ENCODE measurements at regions not wholly inside any gene's neighbourhood (a gene's known extent, or its start where the extent isn't known, plus 50 kb on each side); places are given as distances from the start of the nearest gene placed in this dataset.

DNA sequence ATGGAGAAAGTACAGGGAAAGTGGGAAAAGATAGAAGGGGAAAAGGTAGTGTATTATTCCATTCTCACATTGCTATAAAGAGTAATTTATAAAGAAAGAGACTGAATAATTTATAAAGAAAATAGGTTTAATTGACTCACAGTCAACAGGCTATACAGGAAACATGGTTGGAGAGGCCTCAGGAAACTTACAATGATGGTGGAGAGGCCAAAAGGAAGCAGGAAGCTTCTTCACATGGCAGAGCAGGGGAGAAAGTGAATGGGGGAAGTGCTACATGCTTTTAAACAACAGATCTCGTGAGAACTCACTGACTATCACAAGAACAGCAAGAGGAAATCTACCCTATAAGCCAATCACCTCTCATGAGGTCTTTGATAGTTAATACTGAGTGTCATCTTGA, 725.0 kb upstream of the FLRT2 start:
- no peak overlapping the region for H3K27ac ChIP-seq
- TF ChIP-seq ZFX (IDR thresholded peaks at IDR 0.05; ENCODE audit: borderline replicate concordance): no peak
- TF ChIP-seq, protein P1, sequence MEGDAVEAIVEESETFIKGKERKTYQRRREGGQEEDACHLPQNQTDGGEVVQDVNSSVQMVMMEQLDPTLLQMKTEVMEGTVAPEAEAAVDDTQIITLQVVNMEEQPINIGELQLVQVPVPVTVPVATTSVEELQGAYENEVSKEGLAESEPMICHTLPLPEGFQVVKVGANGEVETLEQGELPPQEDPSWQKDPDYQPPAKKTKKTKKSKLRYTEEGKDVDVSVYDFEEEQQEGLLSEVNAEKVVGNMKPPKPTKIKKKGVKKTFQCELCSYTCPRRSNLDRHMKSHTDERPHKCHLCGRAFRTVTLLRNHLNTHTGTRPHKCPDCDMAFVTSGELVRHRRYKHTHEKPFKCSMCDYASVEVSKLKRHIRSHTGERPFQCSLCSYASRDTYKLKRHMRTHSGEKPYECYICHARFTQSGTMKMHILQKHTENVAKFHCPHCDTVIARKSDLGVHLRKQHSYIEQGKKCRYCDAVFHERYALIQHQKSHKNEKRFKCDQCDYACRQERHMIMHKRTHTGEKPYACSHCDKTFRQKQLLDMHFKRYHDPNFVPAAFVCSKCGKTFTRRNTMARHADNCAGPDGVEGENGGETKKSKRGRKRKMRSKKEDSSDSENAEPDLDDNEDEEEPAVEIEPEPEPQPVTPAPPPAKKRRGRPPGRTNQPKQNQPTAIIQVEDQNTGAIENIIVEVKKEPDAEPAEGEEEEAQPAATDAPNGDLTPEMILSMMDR (IDR thresholded peaks at IDR 0.05): no peak

DNA sequence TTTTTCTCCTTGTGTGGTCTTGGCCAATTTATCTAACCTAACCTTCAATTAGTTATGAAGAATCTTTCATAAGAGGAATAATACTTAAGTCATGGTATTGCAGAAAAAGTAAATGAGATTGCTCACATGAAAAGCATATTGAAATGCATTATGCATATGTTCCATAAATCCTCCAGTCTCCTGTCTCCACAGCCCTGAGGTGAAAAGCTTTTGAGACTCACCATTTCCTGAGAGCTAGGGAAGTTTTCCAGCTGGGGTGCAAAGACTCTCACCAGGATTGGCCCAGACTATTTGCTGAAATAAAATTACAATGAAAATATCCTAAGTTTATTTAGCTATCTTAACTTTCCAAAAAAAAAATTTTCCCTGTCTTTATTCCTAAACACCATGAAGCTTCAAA, 723.8 kb upstream of the FLRT2 start:
- H3K27ac ChIP-seq: no peak overlapping the region
- no peak for TF ChIP-seq ZFX (IDR thresholded peaks at IDR 0.05; ENCODE audit: borderline replicate concordance)
- TF ChIP-seq, protein P1 (IDR thresholded peaks at IDR 0.05): no peak

DNA sequence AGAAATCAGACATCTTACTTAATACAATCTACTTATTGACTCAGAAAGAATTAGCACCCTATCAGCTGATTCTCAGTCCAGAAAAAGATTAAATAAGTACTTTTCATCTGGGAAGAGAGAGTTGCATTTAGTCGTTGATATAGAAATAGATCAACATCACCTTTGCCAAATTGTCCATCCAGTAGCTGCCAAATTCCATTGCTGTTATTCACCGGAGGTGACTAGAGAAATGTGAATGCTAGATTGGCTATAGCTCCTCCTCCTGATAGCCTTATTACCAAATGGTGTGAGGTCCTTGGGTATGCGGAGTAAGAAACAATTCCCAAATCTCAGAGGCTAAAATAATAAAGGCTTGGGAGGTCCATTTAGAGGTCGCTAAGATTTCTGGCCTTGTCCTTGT, 723.3 kb upstream of the FLRT2 start:
- TF ChIP-seq ZFX (IDR thresholded peaks at IDR 0.05; ENCODE audit: borderline replicate concordance): no peak
- TF ChIP-seq, protein P1 (IDR thresholded peaks at IDR 0.05): no peak
- no peak overlapping the region for H3K27ac ChIP-seq

DNA sequence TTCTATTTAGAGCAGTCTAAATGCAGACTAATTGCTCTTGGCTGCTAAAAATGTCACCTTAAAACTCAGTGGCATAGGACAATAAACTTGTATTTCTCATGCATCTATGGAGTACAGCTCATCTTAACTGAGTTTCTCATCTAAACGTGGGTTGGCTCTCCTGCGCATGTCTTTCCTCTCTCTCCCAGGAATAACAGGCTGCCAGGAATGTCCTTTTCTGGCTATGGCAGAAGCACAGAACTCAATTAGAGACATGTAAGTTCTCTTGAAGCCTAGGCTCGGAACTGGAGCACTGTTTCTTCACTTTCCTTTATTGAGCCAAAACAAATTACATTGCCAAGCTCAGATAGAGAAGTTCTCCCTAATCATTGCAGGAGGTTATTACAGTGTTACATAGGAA, 722.3 kb upstream of the FLRT2 start:
- no peak overlapping the region for H3K27ac ChIP-seq
- TF ChIP-seq, protein P1 (IDR thresholded peaks at IDR 0.05): no peak
- no peak for TF ChIP-seq ZFX (IDR thresholded peaks at IDR 0.05; ENCODE audit: borderline replicate concordance)

DNA sequence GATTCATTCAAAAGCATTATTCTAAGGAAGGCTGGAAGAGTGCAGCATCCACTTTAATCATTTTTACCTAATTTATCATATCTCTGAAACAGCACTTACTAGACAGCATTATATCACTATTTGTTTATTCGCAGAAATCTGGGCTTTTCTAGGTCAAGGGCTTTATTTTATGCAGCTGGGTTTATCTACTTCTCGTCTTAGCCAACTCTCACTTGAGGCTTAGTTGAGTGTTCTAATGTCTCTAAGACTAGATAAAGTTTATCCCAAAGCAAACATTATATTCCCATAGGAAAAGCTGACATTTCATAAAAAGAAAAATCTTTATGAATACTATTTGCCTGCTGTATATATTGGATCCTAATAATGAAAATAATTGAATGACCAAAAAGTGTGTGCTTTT, 720.8 kb upstream of the FLRT2 start:
- TF ChIP-seq, protein P1 (IDR thresholded peaks at IDR 0.05): no peak
- TF ChIP-seq ZFX (IDR thresholded peaks at IDR 0.05; ENCODE audit: borderline replicate concordance): no peak
- H3K27ac ChIP-seq: no peak overlapping the region

DNA sequence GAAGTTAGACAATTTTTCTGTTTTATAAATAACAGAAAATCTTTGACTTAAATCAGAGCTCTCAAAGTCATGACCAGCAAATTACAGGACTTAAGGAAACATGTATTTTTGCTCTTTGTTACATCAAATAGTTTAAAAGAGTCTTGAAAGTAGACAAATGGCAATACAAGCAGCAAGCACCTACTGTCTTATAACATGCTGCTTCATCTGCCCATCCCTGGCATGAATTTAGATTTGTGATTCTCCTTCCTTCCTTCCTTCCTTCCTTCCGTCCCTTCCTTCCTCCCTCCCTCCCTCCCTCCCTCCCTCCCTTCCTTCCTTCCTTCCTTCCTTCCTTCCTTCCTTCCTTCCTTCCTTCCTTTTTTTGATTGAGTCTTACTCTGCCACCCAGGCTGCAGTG, 715.6 kb upstream of the FLRT2 start:
- H3K27ac ChIP-seq: no peak overlapping the region
- TF ChIP-seq, protein P1 (IDR thresholded peaks at IDR 0.05): no peak
- no peak for TF ChIP-seq ZFX (IDR thresholded peaks at IDR 0.05; ENCODE audit: borderline replicate concordance)

DNA sequence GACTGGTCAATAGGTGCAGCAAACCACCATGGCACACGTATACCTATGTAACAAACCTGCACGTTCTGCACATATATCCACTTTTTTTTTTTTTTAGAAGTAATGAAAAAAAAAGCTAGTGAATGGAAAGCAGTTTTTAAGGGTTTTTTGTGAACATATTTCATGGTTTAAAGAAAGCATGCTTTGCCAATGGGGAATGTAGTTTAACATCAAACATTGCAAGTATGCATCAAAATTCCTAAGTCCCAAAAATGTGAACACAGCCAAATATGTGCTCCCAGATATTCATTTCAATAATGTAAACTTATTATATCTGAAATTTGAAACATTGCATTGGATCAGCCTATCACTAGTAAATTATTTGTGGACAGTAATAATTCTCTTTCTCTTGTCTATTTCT, 710.4 kb upstream of the FLRT2 start:
- H3K27ac ChIP-seq: no peak overlapping the region
- TF ChIP-seq ZFX (IDR thresholded peaks at IDR 0.05; ENCODE audit: borderline replicate concordance): no peak
- TF ChIP-seq, protein P1 (IDR thresholded peaks at IDR 0.05): no peak

Data from 22Rv1 (cell line).